ENCODE measurements at regions not wholly inside any gene's neighbourhood (a gene's known extent, or its start where the extent isn't known, plus 50 kb on each side); places are given as distances from the start of the nearest gene placed in this dataset.
A peak's percentile ranks its signal among the peaks of the same experiment; 100 is the strongest.

DNA sequence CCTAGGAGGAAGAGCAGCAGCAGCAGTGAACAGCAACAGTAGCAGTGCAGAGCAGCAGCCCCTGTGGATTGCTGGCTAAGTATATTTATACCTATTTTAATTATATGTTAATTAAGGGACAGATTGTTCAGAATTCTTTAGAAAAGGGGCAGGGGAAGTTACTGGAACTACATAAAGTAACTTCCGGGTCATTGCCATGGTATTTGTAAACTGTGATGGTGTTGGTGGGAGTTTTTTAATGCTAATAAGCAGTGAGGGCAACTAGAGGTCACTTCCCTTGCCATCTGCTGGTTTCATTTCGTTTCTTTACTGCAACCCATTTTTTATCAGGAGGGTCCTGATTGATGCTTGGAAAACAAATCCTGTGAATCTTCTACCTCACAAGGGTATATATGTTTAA, 229.8 kb upstream of the PODXL start:
- no CpG with 5 or more reads among the region's 2 CpGs for WGBS (ENCODE audit: extremely low coverage, insufficient coverage, low lambda C conversion rate)
- H3K27ac ChIP-seq (ENCODE audit: low read depth, low read length) = no peak overlapping the region
- H2AK5ac ChIP-seq (ENCODE audit: low read length) = no peak overlapping the region
- H4K5ac ChIP-seq (ENCODE audit: low read length) = no peak overlapping the region
- H3K36me3 ChIP-seq (ENCODE audit: control insufficient read depth, insufficient read depth, low read length) = no peaks in the 10 kb centered on the region
- no peak overlapping the region for H2BK15ac ChIP-seq (replicated peaks; ENCODE audit: low read depth)
- no peaks in the 10 kb centered on the region for H3K4me1 ChIP-seq (ENCODE audit: control insufficient read depth, low read depth, low read length)
- no peak overlapping the region for H3K9ac ChIP-seq (ENCODE audit: low read length)
- H3K18ac ChIP-seq (ENCODE audit: low read length) = no peak overlapping the region
- no peak overlapping the region for H3K23ac ChIP-seq (ENCODE audit: low read length)
- H3K56ac ChIP-seq (ENCODE audit: low read length) = no peak overlapping the region
- no peak for DNase-seq
- H3K79me1 ChIP-seq (ENCODE audit: low read length) = no peaks in the 10 kb centered on the region
- no peak overlapping the region for H2BK120ac ChIP-seq (ENCODE audit: low read depth, low read length)
- H3K4ac ChIP-seq (ENCODE audit: low read depth, low read length) = no peak overlapping the region
- H3K4me3 ChIP-seq (ENCODE audit: low read length) = no peak overlapping the region
- H3K27me3 ChIP-seq (ENCODE audit: insufficient read depth, low read length, poor library complexity) = no peaks in the 10 kb centered on the region
- no peaks in the 10 kb centered on the region for H3K79me2 ChIP-seq (ENCODE audit: control insufficient read depth, insufficient read depth, low read length)
- H3K4me2 ChIP-seq (ENCODE audit: low read length) = no peak overlapping the region
- no peak overlapping the region for H4K8ac ChIP-seq (ENCODE audit: low read depth, low read length)
- H2BK5ac ChIP-seq (ENCODE audit: low read length) = no peak overlapping the region

DNA sequence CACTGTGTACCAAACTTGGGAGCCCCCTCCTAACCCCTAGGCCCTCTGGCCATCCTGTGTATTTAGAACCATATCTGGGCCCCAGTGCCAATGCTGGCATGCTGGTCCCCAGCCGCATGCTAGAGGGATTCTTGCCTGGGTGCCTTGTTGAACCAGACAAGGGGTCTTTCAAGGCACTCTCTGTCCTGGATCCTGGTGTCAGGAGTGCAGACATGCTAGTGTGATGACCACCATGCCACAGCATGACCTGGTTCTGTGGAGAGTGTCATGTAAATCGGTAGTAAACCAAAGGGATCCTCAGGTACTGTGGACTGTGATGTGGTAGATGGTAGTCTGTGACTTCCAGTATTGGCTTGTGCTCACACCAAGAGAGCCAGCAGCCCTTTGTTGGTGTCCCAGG, 222.2 kb upstream of the PODXL start:
- H4K5ac ChIP-seq (ENCODE audit: low read length) = no peak overlapping the region
- no peak overlapping the region for H3K27ac ChIP-seq (ENCODE audit: low read depth, low read length)
- H3K4ac ChIP-seq (ENCODE audit: low read depth, low read length) = no peak overlapping the region
- no CpG with 5 or more reads among the region's 2 CpGs for WGBS (ENCODE audit: extremely low coverage, insufficient coverage, low lambda C conversion rate)
- H2BK120ac ChIP-seq (ENCODE audit: low read depth, low read length) = no peak overlapping the region
- H3K4me2 ChIP-seq (ENCODE audit: low read length) = no peak overlapping the region
- no peak overlapping the region for H2BK5ac ChIP-seq (ENCODE audit: low read length)
- H3K79me1 ChIP-seq (ENCODE audit: low read length) = no peaks in the 10 kb centered on the region
- DNase-seq = no peak
- no peak overlapping the region for H2AK5ac ChIP-seq (ENCODE audit: low read length)
- no peak overlapping the region for H3K4me3 ChIP-seq (ENCODE audit: low read length)
- H3K18ac ChIP-seq (ENCODE audit: low read length) = no peak overlapping the region
- no peaks in the 10 kb centered on the region for H3K27me3 ChIP-seq (ENCODE audit: insufficient read depth, low read length, poor library complexity)
- H3K36me3 ChIP-seq (ENCODE audit: control insufficient read depth, insufficient read depth, low read length) = no peaks in the 10 kb centered on the region
- no peaks in the 10 kb centered on the region for H3K79me2 ChIP-seq (ENCODE audit: control insufficient read depth, insufficient read depth, low read length)
- H3K56ac ChIP-seq (ENCODE audit: low read length) = no peak overlapping the region
- H4K8ac ChIP-seq (ENCODE audit: low read depth, low read length) = no peak overlapping the region
- H3K9ac ChIP-seq (ENCODE audit: low read length) = no peak overlapping the region
- peaks cover 3% of the 10 kb centered on the region for H3K4me1 ChIP-seq (ENCODE audit: control insufficient read depth, low read depth, low read length)
- H3K23ac ChIP-seq (ENCODE audit: low read length) = no peak overlapping the region
- no peak overlapping the region for H2BK15ac ChIP-seq (replicated peaks; ENCODE audit: low read depth)

DNA sequence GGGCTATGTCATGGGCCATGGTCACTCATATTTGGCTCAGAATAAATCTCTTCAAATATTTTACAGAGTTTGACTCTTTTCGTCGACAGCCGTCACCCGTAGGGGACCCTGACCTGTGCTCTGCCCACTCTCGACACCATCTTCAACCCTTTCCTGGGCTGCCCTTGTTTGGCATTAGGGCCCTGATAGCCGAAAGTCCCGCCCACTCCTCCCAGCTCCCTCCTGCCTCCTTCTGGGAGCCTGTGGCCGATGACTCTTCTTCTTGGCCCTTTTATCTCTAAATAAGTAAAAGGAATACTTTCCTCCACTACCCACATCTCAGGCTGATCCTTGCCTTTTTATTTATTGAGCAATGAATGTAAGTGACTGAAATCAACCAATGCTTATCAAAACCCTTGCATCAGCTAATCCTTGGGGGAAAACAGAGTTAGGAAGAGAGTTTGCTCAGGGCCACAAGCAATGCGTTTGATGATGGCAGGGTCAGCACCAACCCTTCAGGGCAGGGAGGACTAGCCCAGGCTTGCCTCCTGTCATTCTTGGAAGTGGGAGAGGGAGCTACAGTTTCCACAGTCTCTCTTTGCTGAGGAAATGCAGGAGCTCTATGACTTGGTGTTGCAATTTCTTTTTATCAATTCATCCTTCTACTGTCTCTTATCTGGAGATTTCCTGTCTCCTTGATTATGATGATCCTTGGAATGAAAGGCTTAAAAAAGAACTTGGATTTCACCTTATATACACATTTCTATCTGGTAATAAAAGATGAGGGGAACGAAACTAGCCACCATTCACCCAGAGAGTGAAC, 218.2 kb upstream of the PODXL start:
- peaks cover 3% of the 10 kb centered on the region for H3K4me1 ChIP-seq (ENCODE audit: control insufficient read depth, low read depth, low read length)
- H3K4ac ChIP-seq (ENCODE audit: low read depth, low read length) = no peak overlapping the region
- no peak overlapping the region for H3K27ac ChIP-seq (ENCODE audit: low read depth, low read length)
- DNase-seq = peak; percentile 27
- no CpG with 5 or more reads among the region's 10 CpGs for WGBS (ENCODE audit: extremely low coverage, insufficient coverage, low lambda C conversion rate)
- no peak overlapping the region for H3K4me2 ChIP-seq (ENCODE audit: low read length)
- H3K9ac ChIP-seq (ENCODE audit: low read length) = no peak overlapping the region
- no peaks in the 10 kb centered on the region for H3K36me3 ChIP-seq (ENCODE audit: control insufficient read depth, insufficient read depth, low read length)
- H4K8ac ChIP-seq (ENCODE audit: low read depth, low read length) = no peak overlapping the region
- no peak overlapping the region for H2AK5ac ChIP-seq (ENCODE audit: low read length)
- no peak overlapping the region for H3K23ac ChIP-seq (ENCODE audit: low read length)
- H2BK15ac ChIP-seq (replicated peaks; ENCODE audit: low read depth) = no peak overlapping the region
- H3K4me3 ChIP-seq (ENCODE audit: low read length) = no peak overlapping the region
- no peaks in the 10 kb centered on the region for H3K27me3 ChIP-seq (ENCODE audit: insufficient read depth, low read length, poor library complexity)
- H2BK120ac ChIP-seq (ENCODE audit: low read depth, low read length) = no peak overlapping the region
- H2BK5ac ChIP-seq (ENCODE audit: low read length) = no peak overlapping the region
- no peaks in the 10 kb centered on the region for H3K79me2 ChIP-seq (ENCODE audit: control insufficient read depth, insufficient read depth, low read length)
- H3K56ac ChIP-seq (ENCODE audit: low read length) = no peak overlapping the region
- no peaks in the 10 kb centered on the region for H3K79me1 ChIP-seq (ENCODE audit: low read length)
- no peak overlapping the region for H4K5ac ChIP-seq (ENCODE audit: low read length)
- H3K18ac ChIP-seq (ENCODE audit: low read length) = no peak overlapping the region

DNA sequence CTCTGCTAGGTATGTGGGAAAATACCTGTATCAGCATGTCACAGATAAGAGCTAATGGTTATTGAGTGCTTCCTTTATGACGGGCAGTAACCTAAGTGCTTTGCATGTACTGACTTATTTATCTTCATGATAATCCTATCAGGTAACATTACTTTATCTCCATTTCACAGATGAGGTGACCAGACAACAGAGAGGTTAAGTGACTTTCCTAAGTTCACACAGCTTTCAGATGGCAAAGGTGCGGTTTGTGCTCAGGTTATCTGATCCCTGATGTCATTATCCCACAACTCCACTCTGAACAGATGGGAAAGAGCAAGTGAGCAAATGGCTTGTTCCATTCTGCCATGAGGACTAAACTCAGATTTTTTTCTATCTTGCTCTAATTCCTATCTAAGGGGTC, 217.0 kb upstream of the PODXL start:
- Histone ChIP-seq H3K79me1 (ENCODE audit: low read length) (no peaks in the 10 kb centered on the region), H3K4me1 (ENCODE audit: control insufficient read depth, low read depth, low read length) (peaks cover 3% of the 10 kb centered on the region), H4K8ac (ENCODE audit: low read depth, low read length) (no peak overlapping the region), H3K23ac (ENCODE audit: low read length) (no peak overlapping the region), H3K4me2 (ENCODE audit: low read length) (no peak overlapping the region), H2BK120ac (ENCODE audit: low read depth, low read length) (no peak overlapping the region), H3K79me2 (ENCODE audit: control insufficient read depth, insufficient read depth, low read length) (no peaks in the 10 kb centered on the region), H3K4ac (ENCODE audit: low read depth, low read length) (no peak overlapping the region), H2AK5ac (ENCODE audit: low read length) (no peak overlapping the region), H3K27me3 (ENCODE audit: insufficient read depth, low read length, poor library complexity) (no peaks in the 10 kb centered on the region), H3K18ac (ENCODE audit: low read length) (no peak overlapping the region), H3K56ac (ENCODE audit: low read length) (no peak overlapping the region), H3K36me3 (ENCODE audit: control insufficient read depth, insufficient read depth, low read length) (no peaks in the 10 kb centered on the region), H3K4me3 (ENCODE audit: low read length) (no peak overlapping the region), H2BK5ac (ENCODE audit: low read length) (no peak overlapping the region), H2BK15ac (replicated peaks; ENCODE audit: low read depth) (no peak overlapping the region), H3K9ac (ENCODE audit: low read length) (no peak overlapping the region), H3K27ac (ENCODE audit: low read depth, low read length) (no peak overlapping the region), H4K5ac (ENCODE audit: low read length) (no peak overlapping the region)
- peak; percentile 36 for DNase-seq
- no CpG with 5 or more reads among the region's 2 CpGs for WGBS (ENCODE audit: extremely low coverage, insufficient coverage, low lambda C conversion rate)

DNA sequence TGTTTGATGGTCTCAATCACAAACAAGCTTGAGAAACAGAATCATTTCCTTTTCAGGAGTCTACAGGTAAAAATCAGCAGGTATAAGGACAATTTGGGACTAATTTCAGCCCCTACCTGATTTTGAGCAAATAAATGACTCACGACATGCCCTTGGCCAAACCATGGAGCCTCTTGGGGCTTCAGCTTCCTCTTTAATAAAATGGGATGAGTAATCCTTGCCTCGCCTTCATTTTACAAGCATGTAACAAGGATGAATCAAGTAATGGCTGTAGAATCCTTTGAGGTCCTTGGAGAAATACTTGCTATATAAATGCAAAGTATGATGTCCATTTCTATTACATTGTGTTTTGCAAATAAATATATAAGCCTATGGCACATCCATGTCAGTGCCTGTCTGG, 212.8 kb upstream of the PODXL start:
- no peak for DNase-seq
- H2BK15ac ChIP-seq (replicated peaks; ENCODE audit: low read depth) = no peak overlapping the region
- H3K18ac ChIP-seq (ENCODE audit: low read length) = no peak overlapping the region
- no peak overlapping the region for H2BK120ac ChIP-seq (ENCODE audit: low read depth, low read length)
- H3K79me1 ChIP-seq (ENCODE audit: low read length) = no peaks in the 10 kb centered on the region
- H3K23ac ChIP-seq (ENCODE audit: low read length) = no peak overlapping the region
- no peak overlapping the region for H2BK5ac ChIP-seq (ENCODE audit: low read length)
- H3K27me3 ChIP-seq (ENCODE audit: insufficient read depth, low read length, poor library complexity) = no peaks in the 10 kb centered on the region
- no peak overlapping the region for H4K5ac ChIP-seq (ENCODE audit: low read length)
- H3K4ac ChIP-seq (ENCODE audit: low read depth, low read length) = no peak overlapping the region
- no peak overlapping the region for H3K56ac ChIP-seq (ENCODE audit: low read length)
- WGBS (ENCODE audit: extremely low coverage, insufficient coverage, low lambda C conversion rate) = no CpG with 5 or more reads among the region's 2 CpGs
- H3K79me2 ChIP-seq (ENCODE audit: control insufficient read depth, insufficient read depth, low read length) = no peaks in the 10 kb centered on the region
- no peak overlapping the region for H4K8ac ChIP-seq (ENCODE audit: low read depth, low read length)
- no peak overlapping the region for H3K27ac ChIP-seq (ENCODE audit: low read depth, low read length)
- no peaks in the 10 kb centered on the region for H3K4me1 ChIP-seq (ENCODE audit: control insufficient read depth, low read depth, low read length)
- no peak overlapping the region for H3K4me3 ChIP-seq (ENCODE audit: low read length)
- H2AK5ac ChIP-seq (ENCODE audit: low read length) = no peak overlapping the region
- no peaks in the 10 kb centered on the region for H3K36me3 ChIP-seq (ENCODE audit: control insufficient read depth, insufficient read depth, low read length)
- H3K9ac ChIP-seq (ENCODE audit: low read length) = no peak overlapping the region
- H3K4me2 ChIP-seq (ENCODE audit: low read length) = no peak overlapping the region

DNA sequence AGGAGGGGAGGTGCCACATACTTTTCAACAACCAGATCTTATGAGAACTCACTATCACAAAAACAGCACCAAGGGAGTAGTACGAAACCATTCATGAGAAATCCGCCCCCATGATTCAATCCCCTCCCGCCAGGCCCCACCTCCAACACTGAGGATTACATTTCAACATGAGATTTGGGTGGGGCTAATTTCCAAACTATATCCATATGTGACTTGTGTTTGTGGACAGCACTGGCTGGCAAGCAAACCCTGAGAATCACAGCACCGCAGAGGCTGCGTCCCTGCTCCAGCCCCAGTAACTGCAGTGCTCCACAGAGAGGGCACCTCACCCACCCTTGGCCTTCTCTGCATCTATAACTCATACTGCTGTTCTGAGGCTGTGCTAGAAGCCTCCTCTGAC, 211.2 kb upstream of the PODXL start:
- Histone ChIP-seq H2BK120ac (ENCODE audit: low read depth, low read length) (no peak overlapping the region), H3K56ac (ENCODE audit: low read length) (no peak overlapping the region), H3K4ac (ENCODE audit: low read depth, low read length) (no peak overlapping the region), H3K36me3 (ENCODE audit: control insufficient read depth, insufficient read depth, low read length) (no peaks in the 10 kb centered on the region), H3K79me2 (ENCODE audit: control insufficient read depth, insufficient read depth, low read length) (no peaks in the 10 kb centered on the region), H2BK15ac (replicated peaks; ENCODE audit: low read depth) (no peak overlapping the region), H3K23ac (ENCODE audit: low read length) (no peak overlapping the region), H3K4me2 (ENCODE audit: low read length) (no peak overlapping the region), H3K27ac (ENCODE audit: low read depth, low read length) (no peak overlapping the region), H4K5ac (ENCODE audit: low read length) (no peak overlapping the region), H3K4me3 (ENCODE audit: low read length) (no peak overlapping the region), H3K79me1 (ENCODE audit: low read length) (no peaks in the 10 kb centered on the region), H4K8ac (ENCODE audit: low read depth, low read length) (no peak overlapping the region), H2BK5ac (ENCODE audit: low read length) (no peak overlapping the region), H3K4me1 (ENCODE audit: control insufficient read depth, low read depth, low read length) (no peaks in the 10 kb centered on the region), H3K18ac (ENCODE audit: low read length) (no peak overlapping the region), H2AK5ac (ENCODE audit: low read length) (no peak overlapping the region), H3K27me3 (ENCODE audit: insufficient read depth, low read length, poor library complexity) (peaks cover 2% of the 10 kb centered on the region), H3K9ac (ENCODE audit: low read length) (no peak overlapping the region)
- no CpG with 5 or more reads among the region's 5 CpGs for WGBS (ENCODE audit: extremely low coverage, insufficient coverage, low lambda C conversion rate)
- no peak for DNase-seq

Measured in mesendoderm (in vitro differentiated cells).